Cardiac fibroblast (primary cell): ENCODE measurements at regions not wholly inside any gene's neighbourhood (a gene's known extent, or its start where the extent isn't known, plus 50 kb on each side); places are given as distances from the start of the nearest gene placed in this dataset.

Experiments
- DNase-seq, 2 donors: peaks; one replicate each; pipeline versions ENCODE4 v3.0.0 to v3.0.0-alpha.2; 2010; ENCODE audit warnings: low read depth in 2 of 2
- H3K4me3 ChIP-seq, 2 donors: replicated peaks in 1 of 2; 1 replicate in 1 of 2; 2 replicates in 1 of 2; pipeline ENCODE4 v1.5.1; 2011; ENCODE audit warnings: low read depth in 2 of 2, low read length in 2 of 2, mild to moderate bottlenecking in 2 of 2, moderate library complexity in 1 of 2
- TF ChIP-seq, protein P1 (sequence below): IDR thresholded peaks from one replicate; pipeline ENCODE4 v1.5.1; 2011; ENCODE audit warnings: low read depth, mild to moderate bottlenecking, low read length, inconsistent platforms

DNA sequence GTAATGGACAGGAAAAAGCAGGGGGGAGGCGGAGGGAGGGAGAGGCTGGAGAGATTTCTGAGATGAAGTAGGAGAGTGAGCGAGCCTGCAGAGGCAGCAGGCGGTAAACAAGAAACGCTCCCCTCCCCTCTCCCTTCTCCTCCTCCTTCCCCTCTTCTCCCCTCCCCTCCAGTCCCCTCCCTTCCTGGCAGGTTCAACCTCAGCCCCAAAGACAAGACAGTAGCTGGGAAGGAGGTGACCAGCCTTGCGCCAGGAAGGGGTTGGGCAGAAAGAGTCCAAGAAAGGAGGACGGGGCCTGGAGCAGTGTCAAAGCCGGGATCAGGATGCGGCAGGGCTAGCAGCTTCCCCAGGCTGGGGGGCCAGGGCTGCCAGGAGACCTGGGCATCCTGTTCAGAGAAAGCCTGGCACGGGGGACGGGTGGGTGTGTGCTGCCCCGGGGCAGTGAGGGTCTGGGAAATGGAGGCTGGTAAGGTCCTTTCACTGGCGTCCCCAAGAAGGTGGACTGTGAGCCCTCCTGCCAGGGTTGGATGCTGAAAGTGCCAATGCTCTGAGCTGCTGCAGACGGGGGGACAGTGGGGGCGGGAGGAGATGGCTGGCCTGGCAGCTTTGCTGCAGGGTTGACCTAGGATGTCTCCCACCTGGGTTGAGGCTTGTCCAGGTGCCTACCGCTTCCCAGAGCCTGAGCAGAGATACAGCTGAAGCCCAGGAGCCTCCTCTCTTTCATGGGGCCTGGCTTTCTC, 261.6 kb upstream of the TNRC6C start:
- DNase-seq, result no peak
- TF ChIP-seq, protein P1, sequence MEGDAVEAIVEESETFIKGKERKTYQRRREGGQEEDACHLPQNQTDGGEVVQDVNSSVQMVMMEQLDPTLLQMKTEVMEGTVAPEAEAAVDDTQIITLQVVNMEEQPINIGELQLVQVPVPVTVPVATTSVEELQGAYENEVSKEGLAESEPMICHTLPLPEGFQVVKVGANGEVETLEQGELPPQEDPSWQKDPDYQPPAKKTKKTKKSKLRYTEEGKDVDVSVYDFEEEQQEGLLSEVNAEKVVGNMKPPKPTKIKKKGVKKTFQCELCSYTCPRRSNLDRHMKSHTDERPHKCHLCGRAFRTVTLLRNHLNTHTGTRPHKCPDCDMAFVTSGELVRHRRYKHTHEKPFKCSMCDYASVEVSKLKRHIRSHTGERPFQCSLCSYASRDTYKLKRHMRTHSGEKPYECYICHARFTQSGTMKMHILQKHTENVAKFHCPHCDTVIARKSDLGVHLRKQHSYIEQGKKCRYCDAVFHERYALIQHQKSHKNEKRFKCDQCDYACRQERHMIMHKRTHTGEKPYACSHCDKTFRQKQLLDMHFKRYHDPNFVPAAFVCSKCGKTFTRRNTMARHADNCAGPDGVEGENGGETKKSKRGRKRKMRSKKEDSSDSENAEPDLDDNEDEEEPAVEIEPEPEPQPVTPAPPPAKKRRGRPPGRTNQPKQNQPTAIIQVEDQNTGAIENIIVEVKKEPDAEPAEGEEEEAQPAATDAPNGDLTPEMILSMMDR, result no peak
- H3K4me3 ChIP-seq, result no peak overlapping the region

DNA sequence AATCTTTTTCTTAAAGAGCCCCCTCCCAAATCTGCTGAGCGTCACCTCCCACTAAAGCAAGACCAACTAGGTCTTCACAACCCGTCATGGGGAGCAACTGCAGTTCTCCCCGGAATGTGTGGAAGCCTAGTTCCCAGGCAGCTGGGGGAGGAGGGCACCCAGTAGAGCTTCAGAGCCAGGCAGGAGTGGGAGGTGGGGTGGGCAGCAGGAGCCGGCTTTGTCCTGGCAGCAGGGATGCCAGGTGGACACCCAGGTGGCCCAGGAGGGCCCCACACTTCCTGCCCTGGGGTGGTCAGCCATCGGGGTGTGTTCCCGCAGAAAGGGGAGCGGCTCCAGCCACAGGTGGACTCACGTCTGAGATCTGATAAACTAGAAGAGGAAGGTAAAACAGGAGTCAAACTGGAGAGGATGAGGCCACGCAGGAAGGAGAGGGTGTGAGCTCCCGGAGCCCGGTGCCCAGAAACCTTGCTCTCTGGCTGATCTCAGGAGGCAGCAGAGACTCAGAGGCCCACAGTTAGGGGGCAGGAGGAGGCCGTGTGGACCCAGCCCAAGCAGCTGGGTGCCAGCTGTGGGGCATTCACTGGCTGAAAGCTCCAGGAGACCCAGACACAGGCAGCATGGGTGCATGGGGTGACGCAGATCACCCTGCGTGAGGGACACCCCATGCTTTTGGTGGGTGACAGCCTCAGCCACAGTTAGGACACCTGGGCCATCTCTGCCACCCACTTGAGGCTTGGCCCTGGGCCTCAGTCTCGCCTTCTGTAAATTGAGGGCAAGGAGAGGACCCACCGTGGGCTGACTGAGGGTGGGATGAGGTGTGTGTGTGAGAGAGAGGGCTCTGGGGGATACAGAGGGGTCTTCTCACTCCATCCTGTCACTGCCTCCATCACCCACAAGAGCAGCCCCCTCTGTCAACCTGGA, 260.8 kb upstream of the TNRC6C start:
- H3K4me3 ChIP-seq, result no peak overlapping the region
- DNase-seq, result no peak

DNA sequence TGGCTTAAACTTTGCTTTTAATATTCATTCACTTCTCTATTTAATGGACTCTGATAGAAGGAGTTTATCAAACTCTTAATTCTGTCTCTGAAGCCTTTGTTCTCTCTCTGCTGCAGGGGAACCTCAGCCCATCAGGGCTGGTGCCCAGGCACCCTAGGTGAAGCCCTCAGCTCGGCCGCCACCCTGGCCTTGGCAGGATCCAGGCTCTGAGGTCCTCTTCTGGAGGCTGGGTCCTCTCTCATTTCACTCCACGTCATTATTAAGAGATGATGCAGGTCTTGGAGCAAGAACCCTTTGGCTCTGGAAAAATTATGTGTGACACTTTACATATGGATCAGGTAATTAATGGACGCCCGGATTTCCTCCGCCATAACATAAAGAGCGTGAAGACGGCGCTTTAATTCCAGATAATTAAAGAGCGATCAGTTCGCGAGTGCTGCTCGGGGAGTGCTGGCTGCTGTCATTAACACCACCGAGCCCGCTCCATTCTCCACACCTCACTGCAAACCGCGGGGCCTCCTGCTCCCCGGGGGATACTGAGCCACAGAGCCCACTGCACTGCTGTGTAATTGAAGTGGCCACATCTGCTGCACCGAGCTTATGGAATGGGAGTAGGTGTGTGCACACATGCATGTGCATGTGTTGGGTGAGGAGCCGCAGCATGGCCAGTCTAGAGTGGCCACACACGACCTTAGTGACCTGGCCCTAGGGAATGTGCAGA, 259.4 kb upstream of the TNRC6C start:
- no peak overlapping the region for H3K4me3 ChIP-seq
- TF ChIP-seq, protein P1, result no peak
- DNase-seq, result no peak

More for the DNA sequence above, 260.8 kb upstream of the TNRC6C start:
- TF ChIP-seq, protein P1, result no peak

DNA sequence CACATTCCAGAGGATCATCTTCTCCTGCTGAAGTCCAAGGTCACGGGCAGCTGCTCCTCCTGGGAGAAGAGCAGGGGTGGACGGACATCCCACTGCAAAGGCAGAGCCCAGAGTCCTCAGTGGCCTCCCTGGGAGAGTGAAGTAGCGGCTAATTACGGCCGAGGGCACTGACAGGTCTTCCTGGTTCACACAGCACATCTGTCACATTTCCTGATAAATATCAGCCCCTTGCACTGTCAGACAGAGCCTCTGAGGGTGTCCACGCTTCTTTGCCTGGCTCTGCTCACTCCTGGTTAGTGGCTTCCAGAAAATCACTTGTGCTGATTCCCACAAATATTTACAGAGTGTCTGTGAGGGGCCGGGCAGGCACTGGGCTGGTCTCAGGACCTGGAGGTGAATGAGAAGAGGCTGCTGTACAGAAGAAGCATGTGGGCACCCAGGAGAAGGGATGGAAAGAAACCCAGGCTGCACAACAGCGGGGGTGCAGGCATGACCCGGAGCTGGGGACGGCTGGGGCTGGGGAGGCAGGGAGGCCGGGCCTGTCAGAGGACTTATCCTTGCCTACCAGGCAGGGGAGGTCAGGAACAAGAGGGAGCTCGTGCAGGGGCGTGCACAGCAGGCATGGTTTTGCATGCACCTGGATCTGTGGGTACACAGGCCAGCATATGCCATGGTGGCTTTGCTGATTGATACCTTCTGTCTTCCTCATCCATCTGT, 258.2 kb upstream of the TNRC6C start:
- H3K4me3 ChIP-seq, result no peak overlapping the region
- no peak for DNase-seq
- TF ChIP-seq, protein P1, result no peak

DNA sequence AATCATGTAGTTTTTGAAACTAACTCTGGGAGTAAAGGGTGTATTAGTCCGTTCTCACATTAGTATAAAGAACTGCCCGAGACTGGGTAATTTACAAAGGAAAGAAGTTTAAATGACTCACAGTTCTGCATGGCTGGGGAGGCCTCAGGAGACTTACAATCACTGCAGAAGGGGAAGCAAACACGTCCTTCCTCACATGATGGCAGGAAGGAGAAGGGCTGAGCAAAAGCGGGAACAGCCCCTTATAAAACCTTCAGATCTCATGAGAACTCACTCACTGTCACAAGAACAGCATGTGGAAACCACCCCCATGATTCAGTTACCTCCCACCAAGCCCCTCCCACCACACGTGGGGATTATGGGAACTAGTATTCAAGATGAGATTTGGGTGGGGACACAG, 256.5 kb upstream of the TNRC6C start:
- no peak for DNase-seq
- no peak overlapping the region for H3K4me3 ChIP-seq
- TF ChIP-seq, protein P1, result no peak

DNA sequence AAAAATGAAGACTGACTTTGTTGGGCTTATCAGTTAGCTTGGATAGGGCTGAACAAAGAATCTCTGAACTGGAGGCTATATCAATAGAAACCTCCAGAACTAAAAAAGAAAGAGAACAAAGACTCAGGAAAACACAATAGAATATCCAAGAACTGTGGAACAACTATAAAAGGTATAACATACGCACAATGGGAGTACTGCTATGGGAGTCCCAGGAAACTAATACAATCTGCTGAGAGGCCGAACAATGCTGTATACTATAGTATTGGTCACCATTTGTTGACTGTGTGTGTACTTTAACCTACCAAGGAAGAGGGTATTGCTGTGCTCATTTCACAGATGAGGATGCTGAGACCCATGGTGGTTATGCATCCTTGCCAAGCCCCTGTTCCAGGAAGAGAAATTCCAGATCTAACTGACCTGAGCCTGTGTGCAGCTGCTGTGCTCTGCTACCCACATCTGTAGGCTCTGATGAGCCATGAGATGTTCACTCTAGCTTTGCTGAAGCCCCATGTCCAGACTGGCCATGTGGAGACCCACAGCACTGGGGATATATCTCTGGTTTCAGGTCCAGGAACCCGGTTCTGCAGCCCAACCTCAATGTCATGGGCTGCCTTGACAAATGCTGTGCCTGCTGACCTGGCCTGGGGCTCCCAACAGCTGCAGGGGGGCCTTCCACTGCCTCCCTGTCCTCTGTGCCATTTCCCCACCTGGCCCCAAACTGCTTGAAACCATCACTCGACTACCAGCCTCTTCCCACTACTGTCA, 254.3 kb upstream of the TNRC6C start:
- DNase-seq, result no peak
- no peak overlapping the region for H3K4me3 ChIP-seq
- TF ChIP-seq, protein P1, result no peak
